ENCODE measurements at regions not wholly inside any gene's neighbourhood (a gene's known extent, or its start where the extent isn't known, plus 50 kb on each side); places are given as distances from the start of the nearest gene placed in this dataset.

GRCh38 chr18:65326805-65327204, 424.0 kb upstream of the CDH7 start:
- TF ChIP-seq CTCF (IDR thresholded peaks at IDR 0.05; ENCODE audit: borderline replicate concordance), result no peak
- H3K4me1 ChIP-seq, result no peaks in the 10 kb centered on the region
- DNase-seq, result no peak

GRCh38 chr18:65322895-65323294, 427.9 kb upstream of the CDH7 start:
- H3K4me3 ChIP-seq, result no peak overlapping the region
- DNase-seq, result no peak

More at GRCh38 chr18:65326805-65327204, 424.0 kb upstream of the CDH7 start:
- Histone ChIP-seq H3K27me3 (ENCODE audit: low read depth) (no peaks in the 10 kb centered on the region), H3K4me3 (no peak overlapping the region), H3K9me3 (replicated peaks) (no peaks in the 10 kb centered on the region), H3K36me3 (no peaks in the 10 kb centered on the region), H3K27ac (replicated peaks) (no peak overlapping the region)
- intact Hi-C loops (cut with micrococcal nuclease), result no loop called here

GRCh38 chr18:65298422-65298821, 452.4 kb upstream of the CDH7 start:
- H3K27ac ChIP-seq (replicated peaks), result no peak overlapping the region
- no peak overlapping the region for H3K4me3 ChIP-seq
- intact Hi-C loops (cut with micrococcal nuclease), result no loop called here
- H3K9me3 ChIP-seq (replicated peaks), result no peaks in the 10 kb centered on the region
- no peaks in the 10 kb centered on the region for H3K4me1 ChIP-seq
- no peak for TF ChIP-seq CTCF (IDR thresholded peaks at IDR 0.05; ENCODE audit: borderline replicate concordance)
- no peaks in the 10 kb centered on the region for H3K36me3 ChIP-seq
- no peak for DNase-seq
- H3K27me3 ChIP-seq (ENCODE audit: low read depth), result no peaks in the 10 kb centered on the region

More at GRCh38 chr18:65322895-65323294, 427.9 kb upstream of the CDH7 start:
- TF ChIP-seq CTCF (IDR thresholded peaks at IDR 0.05; ENCODE audit: borderline replicate concordance), result no peak
- H3K27me3 ChIP-seq (ENCODE audit: low read depth), result no peaks in the 10 kb centered on the region
- no peak overlapping the region for H3K27ac ChIP-seq (replicated peaks)
- H3K9me3 ChIP-seq (replicated peaks), result no peaks in the 10 kb centered on the region
- H3K36me3 ChIP-seq, result no peaks in the 10 kb centered on the region
- intact Hi-C loops (cut with micrococcal nuclease), result no loop called here
- no peaks in the 10 kb centered on the region for H3K4me1 ChIP-seq

GRCh38 chr18:65288908-65289307, 461.9 kb upstream of the CDH7 start:
- Histone ChIP-seq H3K27ac (replicated peaks) (no peak overlapping the region), H3K4me3 (no peak overlapping the region), H3K4me1 (no peaks in the 10 kb centered on the region), H3K27me3 (ENCODE audit: low read depth) (no peaks in the 10 kb centered on the region), H3K9me3 (replicated peaks) (no peaks in the 10 kb centered on the region), H3K36me3 (no peaks in the 10 kb centered on the region)
- intact Hi-C loops (cut with micrococcal nuclease), result no loop called here
- no peak for TF ChIP-seq CTCF (IDR thresholded peaks at IDR 0.05; ENCODE audit: borderline replicate concordance)
- no peak for DNase-seq

- H3K4me1 ChIP-seq, result no peaks in the 10 kb centered on the region
- no peak overlapping the region for H3K27ac ChIP-seq (replicated peaks)
- H3K9me3 ChIP-seq (replicated peaks), result no peaks in the 10 kb centered on the region
- TF ChIP-seq CTCF (IDR thresholded peaks at IDR 0.05; ENCODE audit: borderline replicate concordance), result no peak
- H3K27me3 ChIP-seq (ENCODE audit: low read depth), result no peaks in the 10 kb centered on the region
- DNase-seq, result no peak
- no peak overlapping the region for H3K4me3 ChIP-seq
- intact Hi-C loops (cut with micrococcal nuclease), result no loop called here
- no peaks in the 10 kb centered on the region for H3K36me3 ChIP-seq
Observed at GRCh38 chr18:65287652-65288051, 463.2 kb upstream of the CDH7 start.

GRCh38 chr18:65282096-65282495, 468.7 kb upstream of the CDH7 start:
- Histone ChIP-seq H3K27ac (replicated peaks) (no peak overlapping the region), H3K4me3 (no peak overlapping the region), H3K9me3 (replicated peaks) (no peaks in the 10 kb centered on the region), H3K27me3 (ENCODE audit: low read depth) (no peaks in the 10 kb centered on the region), H3K4me1 (no peaks in the 10 kb centered on the region), H3K36me3 (no peaks in the 10 kb centered on the region)
- intact Hi-C loops (cut with micrococcal nuclease), result no loop called here
- no peak for DNase-seq
- no peak for TF ChIP-seq CTCF (IDR thresholded peaks at IDR 0.05; ENCODE audit: borderline replicate concordance)
